ENCODE measurements at regions not wholly inside any gene's neighbourhood (a gene's known extent, or its start where the extent isn't known, plus 50 kb on each side); places are given as distances from the start of the nearest gene placed in this dataset.
A peak's percentile ranks its signal among the peaks of the same experiment; 100 is the strongest.

GRCh38 chr13:30151388-30151787 lies 156.0 kb downstream of the KATNAL1 start:
- DNase-seq = no peak

GRCh38 chr13:30149248-30149647 lies 158.1 kb downstream of the KATNAL1 start:
- DNase-seq = no peak

DNA sequence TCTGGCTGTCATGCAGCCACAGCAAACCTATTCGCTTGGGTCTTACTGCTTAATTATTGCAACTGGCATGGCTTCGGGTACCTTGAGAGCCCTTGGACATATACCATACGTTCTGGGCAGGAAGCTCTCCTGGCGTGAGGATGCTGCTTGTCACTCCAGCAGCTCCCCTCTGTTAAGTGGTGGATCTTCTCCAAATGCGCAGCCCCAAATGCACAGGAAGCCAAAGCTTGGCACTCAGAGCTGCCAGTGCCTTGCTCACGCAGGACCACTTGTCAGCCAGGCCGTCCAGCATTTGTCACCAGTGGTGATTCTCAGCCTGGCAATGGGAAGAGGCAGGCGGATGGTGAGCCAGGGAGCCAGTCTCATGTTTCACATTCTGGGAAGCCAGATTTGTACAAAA lies 158.6 kb downstream of the KATNAL1 start:
- DNase-seq = no peak

DNA sequence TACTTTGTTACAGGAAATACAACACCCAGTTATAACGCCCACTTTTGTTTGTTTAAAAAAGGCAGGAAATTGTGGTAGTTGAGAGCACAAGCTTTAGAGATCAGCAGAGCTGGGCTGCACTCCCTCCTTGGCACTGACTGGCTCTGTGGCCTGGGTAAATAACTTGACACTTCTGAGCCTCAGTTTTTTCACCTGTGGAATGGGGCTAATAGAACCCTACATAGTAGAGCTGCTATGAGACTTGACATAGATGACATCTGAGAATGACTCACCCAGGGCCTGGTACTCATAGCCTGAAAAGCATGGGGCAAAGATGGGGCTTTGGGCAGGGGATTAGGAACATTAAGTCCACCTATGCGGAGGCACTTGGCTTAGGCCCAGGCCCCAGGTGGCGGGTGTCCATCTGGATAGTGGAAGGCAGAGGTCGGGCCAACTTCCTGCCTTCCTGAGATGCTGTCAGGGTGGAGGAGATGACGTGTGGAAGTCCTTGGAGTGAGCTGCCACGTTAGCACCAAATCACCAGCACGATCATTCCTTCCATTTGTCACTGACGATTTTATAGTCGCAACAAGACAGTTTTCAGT lies 159.1 kb downstream of the KATNAL1 start:
- no peak for DNase-seq

GRCh38 chr13:30147421-30147820 lies 159.9 kb downstream of the KATNAL1 start:
- DNase-seq = no peak

GRCh38 chr13:30147015-30147414 lies 160.3 kb downstream of the KATNAL1 start:
- DNase-seq = no peak

- DNase-seq = no peak
These were observed 161.5 kb downstream of the KATNAL1 start for GRCh38 chr13:30145709-30146367.

DNA sequence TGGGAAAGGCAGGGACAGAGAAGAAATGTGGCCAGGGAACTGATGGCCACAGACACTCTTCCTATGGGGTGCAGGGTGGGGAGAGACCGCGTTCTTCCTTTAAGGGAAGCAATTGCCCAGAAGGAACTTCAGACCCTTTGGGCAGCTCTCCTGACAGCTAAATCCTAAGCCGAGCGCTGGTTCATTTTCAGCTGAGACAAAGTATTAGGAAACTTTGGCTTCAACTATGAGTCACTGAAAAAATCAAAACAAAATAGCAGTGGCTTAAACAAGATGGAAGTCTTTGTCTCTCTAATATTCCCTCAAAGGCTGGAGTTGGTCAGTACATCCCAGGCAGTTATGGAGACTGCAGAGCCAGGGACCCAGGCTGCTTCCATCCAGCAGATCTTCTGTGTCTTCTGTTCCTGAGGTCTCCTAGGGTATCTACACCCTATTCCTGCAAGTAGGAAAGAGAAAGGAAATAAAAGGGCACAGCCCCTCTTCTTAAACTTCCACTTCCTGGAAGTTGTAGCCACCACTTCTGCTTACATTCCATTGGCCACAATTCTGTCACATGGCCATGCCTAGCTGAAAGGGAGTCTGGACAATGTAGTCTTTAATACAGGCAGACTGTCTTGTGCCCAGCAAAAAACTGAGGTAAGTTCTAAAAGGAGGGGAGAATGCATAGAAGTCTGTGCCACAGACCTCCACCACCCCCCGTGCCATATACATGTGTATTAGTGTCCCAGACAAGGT lies 163.5 kb downstream of the KATNAL1 start:
- DNase-seq = no peak

DNA sequence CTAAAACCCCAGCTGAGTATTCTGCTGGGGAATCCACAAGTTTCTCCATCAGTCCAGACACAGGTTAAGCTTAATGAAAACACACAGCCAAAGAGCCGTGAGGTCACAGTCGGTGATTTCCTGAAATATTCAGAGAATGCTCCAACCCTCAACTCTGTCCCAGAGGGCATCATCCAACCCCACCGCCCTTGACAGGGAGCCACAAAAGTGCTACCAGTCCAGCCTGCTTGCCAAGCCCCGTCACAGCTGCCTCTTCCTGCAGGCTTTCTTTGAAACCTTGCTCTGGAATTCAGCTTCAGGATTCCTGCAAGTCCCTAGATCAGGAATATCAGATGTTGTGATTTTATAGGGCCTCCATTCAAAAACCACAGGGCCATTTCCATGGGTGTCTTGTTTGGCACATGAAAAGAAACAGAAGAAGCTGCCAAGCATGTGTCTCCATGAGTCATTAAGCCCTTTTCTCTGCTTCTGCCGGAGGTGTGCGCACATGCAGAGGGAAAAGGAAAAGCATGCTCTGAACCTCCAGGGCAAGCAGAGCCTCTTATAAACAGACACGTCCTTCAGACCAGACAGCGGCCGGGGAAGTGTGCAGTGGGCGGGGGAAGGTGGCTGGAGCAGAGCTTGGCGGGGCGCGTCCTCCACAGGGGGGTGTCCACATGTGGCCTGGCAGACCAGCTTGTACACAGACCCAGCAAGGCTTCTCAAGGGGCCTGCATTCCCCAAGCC lies 164.7 kb downstream of the KATNAL1 start:
- peak; percentile 23 for DNase-seq

DNA sequence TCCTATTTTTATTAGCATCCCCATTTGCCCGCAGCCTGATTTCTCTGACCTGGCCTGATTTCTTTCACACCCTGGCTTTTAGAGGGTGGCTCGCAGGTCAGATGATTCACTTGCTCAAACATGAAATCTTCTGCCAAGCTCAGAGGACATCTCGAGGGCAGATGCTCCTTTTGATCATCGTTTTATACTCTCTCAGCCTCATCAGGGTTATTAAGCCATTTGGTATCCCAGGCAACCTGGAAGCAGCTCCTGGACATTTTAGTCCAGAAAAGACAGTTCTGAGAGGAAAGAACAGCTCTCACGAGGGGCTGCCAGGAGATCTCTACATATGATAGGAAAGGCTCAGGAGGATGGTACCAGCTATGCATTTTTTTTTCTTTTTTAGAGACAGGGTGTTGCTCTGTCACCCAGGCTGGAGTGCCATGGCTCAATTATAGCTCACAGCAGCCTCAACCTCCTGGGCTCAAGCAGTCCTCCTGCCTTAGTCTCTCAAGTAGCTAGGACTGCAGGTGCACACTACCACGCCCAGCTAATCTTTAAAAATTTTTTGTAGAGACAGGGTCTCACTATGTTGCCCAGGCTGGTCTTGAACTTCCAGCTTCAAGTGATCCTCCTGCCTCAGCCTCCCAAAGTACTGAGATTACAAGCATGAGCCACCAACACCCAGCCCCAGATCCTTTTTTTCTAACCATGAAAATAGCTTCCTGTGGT lies 165.4 kb downstream of the KATNAL1 start:
- no peak for DNase-seq

DNA sequence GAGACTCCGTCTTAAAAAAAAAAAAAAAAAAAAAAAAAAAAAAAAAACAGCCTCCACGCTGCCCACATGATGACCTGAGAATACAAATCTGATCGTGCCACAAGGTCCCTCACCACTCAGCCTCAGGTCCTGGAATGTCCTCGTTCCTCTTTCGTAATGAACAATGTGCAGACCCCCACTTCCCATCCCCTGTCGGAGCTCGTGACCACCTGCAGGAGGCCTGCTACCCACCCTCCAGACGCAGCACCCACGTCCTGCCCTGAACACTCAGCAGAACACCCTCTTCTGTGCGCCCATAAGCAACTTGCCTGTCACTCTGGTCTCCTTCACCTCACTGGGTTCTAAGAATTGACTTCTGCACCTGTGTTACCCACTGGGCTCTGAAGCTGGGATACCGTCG lies 166.4 kb downstream of the KATNAL1 start:
- no peak for DNase-seq

- DNase-seq = no peak
These were observed 168.8 kb downstream of the KATNAL1 start for GRCh38 chr13:30138511-30138910.

GRCh38 chr13:30135868-30136267 lies 171.5 kb downstream of the KATNAL1 start:
- DNase-seq = no peak

- no peak for DNase-seq
These were observed 172.0 kb downstream of the KATNAL1 start for GRCh38 chr13:30135351-30135750.

DNA sequence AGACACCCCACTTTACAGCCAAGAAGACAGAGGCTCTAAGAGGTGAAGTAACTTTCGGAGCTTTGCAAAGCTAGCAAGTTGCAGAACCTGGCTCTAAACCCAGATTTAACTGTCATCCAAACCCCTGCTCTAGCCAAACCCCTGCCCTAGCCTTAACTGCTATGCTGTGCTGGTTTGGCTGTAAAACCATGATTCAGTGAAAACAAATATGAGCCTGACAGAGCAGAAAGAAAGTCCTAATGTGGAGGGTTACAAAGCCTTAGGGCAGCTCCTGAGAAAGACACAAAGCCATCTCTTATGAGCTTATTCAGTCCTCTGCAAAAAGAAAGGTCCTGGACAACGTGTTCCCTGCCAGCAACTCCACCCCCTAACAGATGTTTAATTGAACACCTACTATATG lies 172.8 kb downstream of the KATNAL1 start:
- DNase-seq = no peak

DNA sequence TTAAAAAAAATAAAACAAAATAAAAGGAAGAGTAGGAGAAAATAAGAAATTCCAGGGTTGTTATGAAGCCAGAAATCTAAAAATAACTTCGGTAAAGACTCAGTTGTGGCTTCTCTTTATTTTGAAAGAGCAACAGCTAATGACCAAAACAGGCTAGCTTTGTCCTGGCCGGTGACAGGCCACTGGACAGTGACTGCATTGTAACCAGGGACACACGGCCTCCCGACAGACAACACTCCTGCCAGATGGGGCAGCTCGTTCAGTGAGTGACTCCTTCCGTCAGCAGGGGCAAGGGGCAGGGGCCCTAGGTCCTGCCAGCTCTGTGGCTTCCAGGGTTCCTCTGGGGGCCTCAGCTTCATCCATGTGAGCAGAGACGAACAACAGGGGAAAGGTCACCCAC lies 173.4 kb downstream of the KATNAL1 start:
- no peak for DNase-seq

DNA sequence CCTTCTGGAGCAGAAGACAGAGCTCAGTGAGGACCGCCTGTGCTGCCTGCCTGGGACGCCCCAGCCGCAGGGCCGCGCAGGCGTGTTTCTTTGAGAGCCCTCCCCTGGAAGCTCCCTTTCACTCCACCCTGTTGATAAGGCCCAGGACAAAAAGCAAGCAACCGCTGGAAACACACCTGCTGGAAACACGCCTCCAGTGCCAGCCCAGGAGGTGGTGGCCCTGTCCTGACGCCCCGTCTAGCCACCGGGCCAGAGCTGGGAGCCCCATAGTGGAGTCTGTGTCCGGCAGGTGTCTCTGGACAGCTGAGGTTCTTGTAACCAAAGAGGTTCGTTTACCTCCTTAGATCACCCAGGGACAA lies 173.8 kb downstream of the KATNAL1 start:
- DNase-seq = no peak

DNA sequence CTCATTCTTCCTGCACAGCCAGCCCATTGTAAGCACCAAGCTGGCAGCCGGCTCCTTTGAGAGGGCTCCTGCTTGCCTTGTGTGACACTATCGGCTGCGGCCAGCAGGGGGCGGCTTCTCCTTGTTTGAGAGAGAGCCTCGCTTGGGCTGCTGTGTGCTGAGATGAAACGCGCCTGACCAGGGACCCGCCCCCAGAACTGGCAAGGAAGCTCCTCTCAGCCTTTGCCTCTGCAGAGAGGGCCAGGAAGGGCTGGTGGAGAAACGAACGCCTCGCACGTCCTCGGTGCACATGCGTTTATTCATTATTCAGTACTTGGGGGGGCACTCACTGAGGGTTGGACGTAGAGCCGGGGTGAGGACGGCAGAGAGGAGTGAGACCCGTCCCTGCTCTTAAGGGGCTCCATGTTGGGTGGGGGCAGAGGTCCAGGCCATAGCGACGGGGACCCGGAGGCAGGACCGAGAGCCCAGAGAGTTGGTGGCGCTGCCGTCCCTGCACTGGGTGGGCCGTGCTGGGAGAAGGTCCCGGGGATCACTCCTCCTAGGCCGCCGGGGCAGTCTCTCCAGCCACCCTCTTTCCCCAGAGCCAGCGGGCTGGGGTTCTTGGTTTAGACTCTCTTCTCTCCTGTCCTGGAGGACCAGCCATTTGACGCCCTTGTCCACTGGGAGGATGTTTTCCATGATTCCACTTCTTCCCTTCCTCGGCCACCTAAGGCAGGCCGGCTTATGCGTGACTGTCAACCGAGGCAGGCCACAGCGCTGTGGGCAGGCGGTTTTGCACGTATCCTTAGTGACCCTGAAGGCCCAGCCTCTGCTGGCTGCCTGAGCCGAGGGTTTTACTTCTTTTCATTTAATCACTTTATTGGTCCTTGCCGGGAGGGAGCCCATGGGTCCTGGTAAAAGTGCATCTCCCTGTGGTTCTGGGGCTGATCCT lies 174.5 kb downstream of the KATNAL1 start:
- peak; percentile 93 for DNase-seq

GRCh38 chr13:30129411-30129810 lies 177.9 kb downstream of the KATNAL1 start:
- no peak for DNase-seq

DNA sequence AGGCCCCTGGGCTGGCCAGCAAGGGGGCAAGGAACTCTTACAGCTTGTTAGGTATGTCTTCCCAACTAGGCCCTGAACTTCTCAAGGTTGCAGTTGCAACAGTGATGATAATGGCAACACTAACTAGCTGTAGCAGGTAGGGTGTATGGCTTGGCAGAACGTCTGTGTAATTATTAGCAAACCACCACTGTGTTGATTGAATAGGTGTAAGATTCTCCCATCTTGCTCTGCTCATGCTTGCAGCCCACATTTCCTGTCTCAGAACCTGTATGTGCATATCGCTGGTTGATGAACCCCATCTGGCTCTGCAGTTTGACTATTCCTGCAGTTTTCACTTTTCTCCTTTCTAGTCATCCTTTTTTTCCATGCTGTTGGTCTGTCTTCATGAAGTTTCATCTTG lies 178.8 kb downstream of the KATNAL1 start:
- no peak for DNase-seq

DNA sequence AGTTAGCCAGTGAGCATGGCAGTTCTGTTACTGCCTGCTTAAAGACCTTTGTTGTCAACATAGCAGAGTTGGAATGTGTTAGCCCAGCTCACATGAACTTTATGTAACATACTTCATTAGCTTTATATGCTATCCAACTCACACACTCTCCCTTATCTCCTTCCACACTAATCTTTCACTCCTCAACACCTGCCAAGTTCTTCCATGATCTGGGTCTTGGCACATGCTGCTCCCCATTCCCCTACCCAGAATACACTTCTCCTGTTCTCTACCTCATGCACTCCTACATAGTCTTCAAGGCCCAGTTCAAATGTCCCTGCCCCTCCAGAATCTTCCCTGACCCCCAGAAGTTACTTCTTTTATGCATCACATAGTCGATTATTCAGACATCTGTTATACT lies 179.3 kb downstream of the KATNAL1 start:
- no peak for DNase-seq
